G401 (cell line): ENCODE measurements at regions not wholly inside any gene's neighbourhood (a gene's known extent, or its start where the extent isn't known, plus 50 kb on each side); places are given as distances from the start of the nearest gene placed in this dataset.
"Not testable (repeated sequence)": the region's sequence is repeated elsewhere in the genome, so short reads cannot be mapped to it uniquely, and the experiment has no call there.

Source experiments
- DNase-seq: peaks from one replicate; pipeline ENCODE4 v3.0.0-alpha.2; 2015; ENCODE audit warnings: low spot score
- in situ Hi-C: cut with HindIII; loops from 2 replicates; pipeline ENCODE4 v1.10.0; 2016; ENCODE audit warnings: low sequenced_read_pairs, mixed read lengths

DNA sequence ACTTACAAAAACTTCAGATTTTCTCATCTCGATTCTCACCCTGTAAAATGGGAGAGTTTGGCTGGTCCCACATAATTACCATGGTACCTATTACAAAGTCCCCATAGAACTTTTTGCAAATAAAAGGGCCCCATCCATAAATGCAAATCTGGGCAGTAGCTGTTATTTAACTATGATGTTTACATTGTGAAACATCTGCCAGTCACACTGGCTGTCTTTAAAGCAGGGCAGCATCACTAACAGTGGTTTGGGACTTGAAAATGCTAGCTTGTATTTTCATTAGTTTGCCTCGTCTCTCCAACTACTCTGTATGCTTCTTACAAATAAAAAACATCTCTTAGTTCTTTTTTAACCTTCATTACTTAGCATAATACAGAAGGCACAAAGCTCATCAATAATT is 240.7 kb downstream of the FZD1 start:
- DNase-seq: no peak

DNA sequence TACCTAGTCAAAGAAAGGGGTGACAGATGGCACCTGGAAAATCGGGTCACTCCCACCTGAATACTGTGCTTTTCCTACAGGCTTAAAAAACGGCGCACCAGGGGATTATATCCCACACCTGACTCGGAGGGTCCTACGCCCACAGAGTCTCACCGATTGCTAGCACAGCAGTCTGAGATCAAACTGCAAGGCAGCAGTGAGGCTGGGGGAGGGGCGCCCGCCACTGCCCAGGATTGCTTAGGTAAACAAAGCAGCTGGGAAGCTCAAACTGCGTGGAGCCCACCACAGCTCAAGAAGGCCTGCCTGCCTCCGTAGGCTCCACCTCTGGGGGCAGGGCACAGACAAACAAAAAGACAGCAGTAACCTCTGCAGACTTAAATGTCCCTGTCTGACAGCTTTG is 242.7 kb downstream of the FZD1 start:
- in situ Hi-C loops, DNase-seq: not testable (repeated sequence)

More for the DNA sequence above, 240.7 kb downstream of the FZD1 start:
- in situ Hi-C loops: no loop called here

DNA sequence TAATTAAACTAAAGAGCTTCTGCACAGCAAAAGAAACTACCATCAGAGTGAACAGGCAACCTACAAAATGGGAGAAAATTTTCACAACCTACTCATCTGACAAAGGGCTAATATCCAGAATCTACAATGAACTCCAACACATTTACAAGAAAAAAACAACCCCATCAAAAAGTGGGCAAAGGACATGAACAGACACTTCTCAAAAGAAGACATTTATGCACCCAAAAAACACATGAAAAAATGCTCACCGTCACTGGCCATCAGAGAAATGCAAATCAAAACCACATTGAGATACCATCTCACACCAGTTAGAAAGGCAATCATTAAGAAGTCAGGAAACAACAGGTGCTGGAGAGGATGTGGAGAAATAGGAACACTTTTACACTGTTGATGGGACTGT is 247.6 kb downstream of the FZD1 start:
- DNase-seq, in situ Hi-C loops: not testable (repeated sequence)

DNA sequence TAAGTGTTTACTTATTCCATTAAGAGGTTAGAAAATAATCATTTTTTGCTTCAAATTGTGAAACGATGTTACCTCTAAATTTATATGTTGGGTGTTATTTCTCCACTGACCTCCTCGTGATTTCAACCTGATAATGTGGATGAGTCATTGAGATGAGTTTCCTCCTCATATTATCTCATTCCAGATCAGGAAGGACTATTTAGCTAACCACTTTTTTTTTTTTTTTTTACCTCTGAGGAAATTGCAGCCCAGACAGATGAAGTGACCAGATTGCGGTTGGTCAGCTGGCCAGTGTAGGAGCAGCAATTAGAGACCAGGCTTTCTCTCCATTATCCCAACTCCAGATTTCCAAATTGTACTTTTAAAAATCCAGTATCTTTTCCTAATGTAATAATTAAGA is 248.7 kb downstream of the FZD1 start:
- DNase-seq: no peak

DNA sequence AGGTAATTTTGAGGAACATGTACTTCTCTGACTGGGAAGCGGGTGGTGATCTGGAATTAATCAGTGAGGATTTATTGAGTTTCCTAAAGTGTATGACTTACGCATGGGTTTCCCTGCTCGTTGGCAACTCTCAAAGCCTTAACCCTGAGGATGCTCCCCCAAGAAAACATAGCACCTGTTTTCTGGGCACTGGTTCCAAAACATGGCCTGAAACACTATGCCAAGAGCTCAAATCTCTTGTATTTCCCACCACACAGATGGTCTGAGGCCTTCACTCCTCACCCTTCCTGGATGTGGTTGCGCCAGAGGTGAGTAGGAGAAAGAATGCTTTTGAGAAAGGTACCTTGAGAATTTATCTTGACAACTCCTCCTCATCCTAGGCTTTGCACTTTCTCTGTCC is 250.4 kb downstream of the FZD1 start:
- in situ Hi-C loops: no loop called here
- DNase-seq: peak; percentile 64

More for the DNA sequence above, 248.7 kb downstream of the FZD1 start:
- in situ Hi-C loops: no loop called here

DNA sequence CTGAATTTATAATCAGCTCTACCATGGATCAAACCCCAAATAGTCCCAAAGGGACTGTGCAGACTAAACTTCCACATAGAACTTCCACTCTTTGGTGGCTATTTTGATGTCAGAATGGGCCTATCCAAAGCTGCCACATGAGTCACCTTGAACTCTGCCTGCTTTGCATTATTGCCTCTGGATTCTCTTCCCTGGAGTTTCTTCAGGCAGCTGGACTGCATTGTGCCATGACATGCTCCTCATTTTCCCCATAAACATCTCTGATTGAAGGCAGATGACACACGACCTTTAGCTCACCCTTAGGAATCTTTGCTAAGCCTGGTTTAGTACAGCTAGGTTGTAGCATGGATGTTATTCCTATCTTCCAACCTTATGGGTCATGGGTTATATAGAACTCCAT is 251.7 kb downstream of the FZD1 start:
- in situ Hi-C loops: no loop called here
- no peak for DNase-seq

DNA sequence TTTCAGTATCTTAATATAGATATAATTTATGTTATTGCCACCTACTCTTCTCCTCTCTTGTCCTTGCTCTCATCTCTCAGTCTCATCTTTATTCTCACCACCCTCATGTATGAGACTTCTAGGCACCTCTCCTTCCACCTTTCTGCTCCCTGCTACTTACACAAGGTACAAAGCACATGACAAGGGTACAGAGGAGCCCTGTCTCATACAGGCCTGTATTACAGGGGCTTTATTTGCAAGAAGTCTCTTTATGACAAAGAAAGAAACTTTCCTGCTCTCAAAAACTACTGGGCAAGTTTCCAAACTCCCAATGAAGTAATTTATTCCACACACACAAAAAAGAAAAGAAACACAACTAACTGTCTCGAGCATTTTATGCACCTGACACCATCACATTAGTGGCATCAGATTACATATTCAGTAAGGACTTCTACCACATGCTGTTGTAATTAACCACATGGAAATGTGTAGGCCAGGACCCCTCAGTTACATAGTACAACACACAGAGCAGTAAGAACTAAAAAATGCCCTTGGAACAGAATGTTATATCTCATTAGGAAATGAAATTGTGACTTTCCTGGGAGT is 253.1 kb downstream of the FZD1 start:
- in situ Hi-C loops: no loop called here
- DNase-seq: no peak

DNA sequence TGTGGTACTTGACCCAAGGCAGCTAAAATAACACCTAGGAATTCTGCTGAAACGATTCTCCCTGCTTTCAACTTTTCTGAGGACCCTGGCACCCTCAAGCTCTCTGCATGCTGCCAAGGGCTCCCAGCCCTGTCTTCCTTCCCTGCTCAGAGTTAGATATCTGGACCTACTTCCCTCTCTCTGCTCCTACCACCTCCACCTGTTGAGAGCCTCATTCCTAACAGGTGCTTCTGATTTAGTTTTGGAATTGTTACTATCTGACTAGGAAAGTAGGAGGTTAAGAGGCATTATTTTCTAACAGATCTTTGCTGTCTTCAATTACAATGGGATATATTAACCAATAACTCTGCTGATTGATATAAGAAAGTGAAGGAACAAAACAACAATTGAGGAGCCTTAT is 253.8 kb downstream of the FZD1 start:
- in situ Hi-C loops: no loop called here
- no peak for DNase-seq

DNA sequence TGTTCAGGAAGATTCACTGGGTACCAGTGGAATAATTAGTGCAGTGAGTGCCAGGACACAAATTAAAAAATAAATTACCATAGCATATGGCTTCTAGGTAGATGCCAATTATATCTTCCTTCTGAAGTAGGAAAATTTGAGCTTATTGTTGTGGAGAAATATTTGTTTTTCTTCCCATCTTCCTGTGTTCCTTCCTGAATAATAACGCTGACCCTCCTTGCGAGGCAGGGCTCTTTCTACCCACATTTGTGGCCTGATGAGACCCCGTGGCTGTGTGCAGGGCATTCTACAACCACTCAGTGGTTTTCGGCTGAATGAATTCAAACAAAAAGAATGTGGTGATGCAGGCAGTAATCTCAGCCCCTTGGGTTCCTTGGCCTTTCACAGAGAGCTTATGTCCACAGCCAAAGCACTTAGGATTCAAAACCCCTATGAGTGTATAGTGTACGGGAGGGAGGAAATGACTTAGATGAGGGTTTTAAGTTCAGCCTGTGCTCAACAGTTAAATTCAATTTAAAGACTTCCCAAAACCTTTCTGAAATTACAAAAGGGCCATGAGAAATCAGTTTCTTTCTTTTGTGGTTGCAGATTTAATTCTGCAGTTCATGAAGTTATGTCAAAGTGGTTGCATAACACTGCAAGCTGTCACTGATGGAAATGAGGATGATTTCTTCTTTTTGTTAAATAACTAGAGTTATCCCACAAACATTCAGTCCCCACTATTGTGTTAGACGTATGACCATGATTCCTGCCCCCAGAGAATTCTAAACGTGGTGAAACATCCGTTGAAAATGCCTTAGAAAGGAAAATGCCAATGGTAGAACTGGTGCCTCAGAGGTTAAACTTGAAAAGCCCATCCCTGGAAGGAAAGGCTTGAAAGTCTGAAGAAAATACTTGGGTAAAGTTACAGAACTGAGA is 255.3 kb downstream of the FZD1 start:
- in situ Hi-C loops: no loop called here
- DNase-seq: peak; percentile 85

DNA sequence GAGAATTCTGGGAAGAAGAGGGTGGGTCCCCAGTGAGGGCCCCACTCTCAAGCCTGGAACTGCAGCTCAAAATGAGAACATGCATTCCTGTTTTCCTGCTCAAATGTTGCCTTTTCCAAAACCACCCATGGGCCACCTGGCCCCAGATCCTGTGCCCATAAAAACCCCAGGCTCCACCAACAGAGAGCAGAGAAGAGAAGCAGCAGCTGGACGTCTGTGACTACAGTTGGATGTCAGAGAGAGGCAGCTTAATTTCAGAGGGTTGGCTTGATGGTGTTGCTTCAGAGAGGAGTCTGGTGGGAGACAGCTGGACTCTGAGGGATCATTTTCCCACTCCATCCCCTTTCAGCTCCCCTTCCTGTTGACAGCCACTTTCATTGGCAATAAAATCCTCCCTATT is 256.4 kb downstream of the FZD1 start:
- in situ Hi-C loops: no loop called here
- DNase-seq: peak; percentile 56

DNA sequence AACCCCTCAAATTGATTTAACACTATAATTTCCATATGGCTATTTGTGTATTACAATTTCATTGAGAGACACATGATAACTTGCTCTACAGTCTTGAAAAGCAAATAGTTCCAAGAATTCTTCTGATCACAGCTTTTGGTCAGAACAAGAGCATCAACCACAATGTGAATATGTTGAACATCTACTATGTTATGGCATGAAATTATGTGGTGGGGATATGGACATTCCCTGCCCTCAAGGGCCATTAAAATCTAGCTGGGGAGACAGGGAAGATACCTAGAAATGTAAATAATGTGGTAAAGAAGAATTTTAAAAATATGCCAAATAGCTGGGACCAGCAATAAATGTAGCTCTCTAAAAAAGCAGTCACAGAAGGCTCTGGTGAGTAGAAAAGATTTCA is 262.2 kb downstream of the FZD1 start:
- no peak for DNase-seq
- in situ Hi-C loops: no loop called here

DNA sequence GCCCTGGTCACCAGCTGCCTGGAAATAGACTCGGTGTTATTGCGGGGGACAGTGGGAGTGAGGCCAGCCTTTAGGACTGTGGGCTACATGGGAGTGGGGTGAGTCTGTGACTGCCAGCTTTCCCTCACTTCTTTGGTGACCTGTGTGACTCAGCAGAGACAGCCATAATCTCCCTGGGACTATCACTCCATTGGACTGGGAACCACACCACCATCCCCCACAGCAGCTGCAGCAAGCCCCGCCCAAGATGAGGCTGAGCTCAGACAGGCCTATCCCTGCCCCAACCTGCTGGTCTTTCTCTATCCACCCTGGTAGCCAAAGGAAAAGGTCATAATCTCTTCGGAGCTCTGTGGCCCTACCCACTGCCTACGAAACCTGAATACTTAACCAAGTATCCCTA is 263.2 kb downstream of the FZD1 start:
- DNase-seq: no peak
- in situ Hi-C loops: no loop called here

DNA sequence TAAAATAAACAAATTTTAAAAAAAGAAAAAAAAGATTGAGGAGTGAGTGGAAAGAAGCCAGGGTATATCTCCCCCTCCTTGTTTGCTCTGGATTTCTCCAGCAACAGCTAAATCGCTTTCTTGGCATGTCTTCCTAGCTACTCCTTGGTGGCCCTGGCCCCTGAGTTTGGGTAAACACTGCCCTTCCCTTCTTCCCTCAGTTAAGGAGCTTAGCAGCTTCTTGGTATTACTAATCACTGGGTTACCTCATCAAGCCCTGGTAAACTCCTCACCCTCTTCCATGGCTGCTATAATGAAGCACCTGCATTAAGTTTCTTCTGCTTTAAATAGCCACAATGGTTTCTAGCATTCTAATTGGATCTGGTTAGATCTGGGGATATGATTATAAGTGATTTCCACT is 269.8 kb downstream of the FZD1 start:
- in situ Hi-C loops: no loop called here

DNA sequence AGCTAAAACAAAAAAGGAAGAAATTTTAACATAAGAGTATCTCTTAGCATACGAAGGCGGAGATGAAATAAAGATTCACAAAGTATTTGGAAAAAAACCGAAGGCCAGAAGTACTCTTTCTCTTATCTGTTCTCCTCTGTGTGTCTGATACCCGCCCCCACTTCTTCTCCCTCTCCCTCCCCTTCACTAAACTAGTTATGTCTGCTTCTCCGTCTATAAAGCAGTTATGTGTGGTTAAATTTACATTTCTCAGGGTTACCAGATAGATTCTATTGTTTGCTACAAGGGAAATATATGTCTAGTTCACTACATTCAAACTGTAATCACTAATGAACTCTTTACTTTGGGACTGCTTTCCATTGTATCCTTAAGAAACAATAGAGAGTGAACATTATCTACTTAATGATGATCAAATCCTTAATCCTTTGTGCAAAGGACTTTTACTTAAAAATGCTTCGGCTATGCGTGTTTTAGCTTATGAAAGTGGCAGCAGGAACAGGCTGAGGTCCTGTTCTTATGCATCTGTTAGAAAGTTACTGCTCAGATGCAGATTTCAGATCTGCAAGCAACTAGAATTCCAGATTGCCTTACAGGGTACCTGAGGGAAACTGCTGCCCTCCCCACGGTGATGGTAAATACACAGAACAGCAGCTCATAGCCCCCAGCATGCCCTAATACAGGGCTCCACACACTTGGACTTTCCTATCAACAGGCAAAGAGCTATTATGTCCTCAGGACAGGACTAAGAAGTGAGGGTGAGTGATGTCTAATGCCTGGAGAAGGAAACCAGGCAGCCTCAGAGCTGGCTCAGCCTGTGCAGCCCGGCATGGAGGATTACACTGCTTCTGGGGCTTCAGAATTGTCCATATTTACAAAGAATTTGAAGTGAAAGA is 273.3 kb downstream of the FZD1 start:
- in situ Hi-C loops: no loop called here
- no peak for DNase-seq

More for the DNA sequence above, 269.8 kb downstream of the FZD1 start:
- DNase-seq: no peak

DNA sequence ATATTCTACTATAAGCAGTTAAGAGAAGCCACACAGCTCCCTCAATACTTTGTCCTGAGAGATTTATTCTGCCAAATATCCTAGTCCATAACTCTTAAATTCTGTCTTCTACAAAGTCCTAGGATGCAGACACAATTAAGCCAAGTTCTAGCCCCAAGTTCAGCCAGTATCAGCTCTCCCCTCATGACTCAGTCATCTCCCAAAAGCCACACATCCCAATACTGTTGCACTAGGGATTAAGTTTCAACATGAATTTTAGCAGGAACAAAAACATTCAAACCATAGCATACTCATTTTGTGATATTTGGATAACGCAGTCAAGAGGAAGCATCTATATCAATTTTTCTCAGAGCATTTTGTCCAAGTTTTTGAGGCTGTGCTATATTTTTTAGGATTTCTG is 277.4 kb downstream of the FZD1 start:
- in situ Hi-C loops: no loop called here
- DNase-seq: no peak

DNA sequence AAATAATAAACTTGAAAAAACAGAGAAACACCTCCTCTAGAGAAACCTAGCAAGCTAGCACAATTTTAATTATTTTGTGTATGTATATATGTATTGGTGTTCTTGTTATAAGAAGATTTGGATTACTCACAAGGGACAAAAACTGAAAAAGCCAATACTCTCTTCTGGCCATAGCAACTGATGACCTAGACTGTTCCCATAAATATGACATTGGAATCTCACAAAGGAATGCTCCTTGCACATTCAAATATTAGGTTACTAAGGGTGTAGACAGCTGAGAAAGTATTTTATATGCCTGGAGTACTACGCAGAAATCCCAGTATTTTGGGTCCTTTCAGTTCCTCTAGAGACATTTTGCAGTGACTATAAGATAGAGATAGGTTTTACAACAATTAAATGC is 279.4 kb downstream of the FZD1 start:
- in situ Hi-C loops: no loop called here

DNA sequence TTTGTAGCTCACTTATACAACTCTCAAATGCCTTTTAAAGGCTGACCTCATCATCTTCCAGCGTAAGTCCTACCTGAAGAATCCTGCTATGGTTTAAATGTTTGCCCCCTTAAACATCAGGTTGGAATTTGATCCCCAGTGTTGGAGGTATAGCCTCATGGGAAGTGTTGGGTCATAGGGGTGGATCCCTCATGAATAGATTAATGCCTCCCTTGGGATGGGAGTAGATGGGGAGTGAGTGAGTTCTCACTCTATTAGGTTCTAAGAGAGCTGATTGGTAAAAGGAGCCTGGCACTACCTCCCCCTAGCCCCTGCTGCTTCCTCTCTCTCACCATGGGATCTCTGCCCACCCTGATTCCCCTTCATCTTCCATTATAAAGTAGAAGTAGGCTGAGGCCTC is 285.6 kb downstream of the FZD1 start:
- in situ Hi-C loops: no loop called here
- DNase-seq: no peak

More for the DNA sequence above, 279.4 kb downstream of the FZD1 start:
- no peak for DNase-seq

DNA sequence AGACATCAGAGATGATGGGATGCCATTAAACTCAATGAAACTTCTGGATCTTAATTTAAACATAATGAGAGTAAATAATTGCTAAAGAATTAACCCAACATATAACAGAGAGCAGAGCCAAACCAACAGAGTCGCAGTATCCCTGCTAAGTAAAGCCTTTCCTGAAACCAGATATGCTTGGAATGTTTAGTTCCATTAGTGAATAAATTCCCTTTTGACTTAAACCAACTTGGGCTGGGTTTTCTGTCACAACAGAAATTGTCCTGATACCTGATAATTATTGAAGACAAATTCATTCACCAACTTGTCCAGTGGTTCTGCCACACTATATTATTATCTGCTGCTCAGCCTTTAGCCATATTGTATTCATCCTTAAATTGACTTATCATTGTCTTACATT is 286.7 kb downstream of the FZD1 start:
- no peak for DNase-seq
- in situ Hi-C loops: no loop called here

DNA sequence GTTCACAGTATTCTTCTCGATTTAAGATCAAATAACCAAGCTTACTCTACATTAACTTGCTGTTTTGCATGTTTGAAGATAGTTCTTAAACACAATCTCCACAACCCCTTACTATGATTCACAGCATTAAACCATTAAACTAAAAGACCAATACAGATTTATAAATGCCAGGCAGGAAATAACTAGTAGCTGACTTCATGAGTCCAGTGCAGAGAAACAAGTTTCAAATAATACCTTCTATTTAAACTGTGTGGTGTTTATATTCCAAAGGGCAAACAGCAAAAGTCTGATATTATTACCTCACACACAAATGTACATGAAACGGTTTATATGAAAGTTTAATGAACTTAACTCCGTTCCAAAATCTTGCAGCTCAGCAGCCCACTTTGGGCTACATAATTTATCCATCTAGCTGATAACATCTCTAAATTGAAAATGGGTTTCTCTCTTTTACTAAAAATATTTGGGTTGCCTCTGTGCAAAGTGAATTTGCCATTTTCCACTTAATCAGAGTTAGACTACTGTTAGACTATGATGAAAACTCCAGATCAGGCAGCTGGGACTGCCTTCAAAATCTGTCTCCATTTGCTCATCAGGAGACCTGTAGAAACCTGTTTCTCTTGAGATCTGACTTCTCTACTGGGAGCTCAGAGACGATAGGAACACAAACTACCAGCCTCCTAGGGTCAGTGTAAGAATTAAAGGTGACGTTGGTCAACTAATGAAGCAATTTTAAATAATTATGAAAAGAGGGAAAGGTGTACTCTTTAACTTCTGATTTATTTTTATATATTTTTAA is 287.3 kb downstream of the FZD1 start:
- no peak for DNase-seq
- in situ Hi-C loops: no loop called here
